Upper lobe of left lung (tissue), 6 donors: ENCODE measurements at regions not wholly inside any gene's neighbourhood (a gene's known extent, or its start where the extent isn't known, plus 50 kb on each side); places are given as distances from the start of the nearest gene placed in this dataset.

Source experiments
- ATAC-seq, 2 donors: fragments of 200-7000 bp; cut with Tn5 transposase; one replicate each; pipeline ENCODE4 v1.9.1; 2022; ENCODE audit warnings: mild to moderate bottlenecking in 2 of 2, moderate library complexity in 2 of 2; ENCODE audit not compliant: low FRiP score in 2 of 2
- DNase-seq, 2 donors: peaks; one replicate each; pipeline ENCODE4 v3.0.0-alpha.2; 2019 to 2020
- H3K27ac ChIP-seq, 4 donors: fragments of 200-600 bp; sonication (generic); one replicate each; pipeline ENCODE4 v1.5.1; 2016 to 2019
- H3K27me3 ChIP-seq, 4 donors: fragments of 200-600 bp; sonication (generic); one replicate each; pipeline ENCODE4 v1.5.1; 2017 to 2019
- H3K36me3 ChIP-seq, 4 donors: fragments of 200-600 bp; sonication (generic); one replicate each; pipeline ENCODE4 v1.5.1; 2016 to 2019
- H3K4me1 ChIP-seq, 4 donors: fragments of 200-600 bp; sonication (generic); one replicate each; pipeline ENCODE4 v1.5.1; 2018 to 2019
- H3K4me3 ChIP-seq, 4 donors: fragments of 200-600 bp; sonication (generic); one replicate each; pipeline ENCODE4 v1.5.1; 2017 to 2019; ENCODE audit warnings: mild to moderate bottlenecking in 2 of 4, moderate library complexity in 1 of 4
- H3K9me3 ChIP-seq, 4 donors: fragments of 200-600 bp; sonication (generic); one replicate each; pipeline ENCODE4 v1.5.1; 2018 to 2019
- EP300 ChIP-seq, 4 donors: sonication (generic); formaldehyde crosslinking; IDR thresholded peaks; one replicate each; pipeline ENCODE4 v1.5.1; 2017; ENCODE audit warnings: antibody characterized with exemption in 4 of 4, control low read depth in 2 of 4
- POLR2A ChIP-seq, 4 donors: fragments of 450-650 bp; IDR thresholded peaks; one replicate each; pipeline ENCODE4 v1.5.1; 2016 to 2017; ENCODE audit warnings: antibody characterized with exemption in 4 of 4, mild to moderate bottlenecking in 2 of 4
- POLR2AphosphoS5 ChIP-seq, 2 donors: sonication (generic); formaldehyde crosslinking; IDR thresholded peaks; one replicate each; pipeline ENCODE4 v1.5.1; 2017; ENCODE audit warnings: antibody characterized with exemption in 2 of 2
- WGBS, 2 donors: methylation state at CpG; one replicate each; pipeline ENCODE4 v1.1.5; 2017 to 2018; 5-methylcytosine and 5-hydroxymethylcytosine counted together
- small RNA-seq, 4 donors: library from RNA; depleted of rRNA; stranded (forward); fragments of <200 nt; gene quantifications; one replicate each; pipeline ENCODE3, GENCODE V24; 2016
- TF ChIP-seq, protein P1 (sequence below), 6 experiments: fragments of 450-650 bp in 4 of 6; fragments of 200-600 bp in 2 of 6; sonication (generic) in 2 of 6; IDR thresholded peaks; one replicate each; pipeline ENCODE4 v1.5.1; 2016 to 2019; ENCODE audit warnings: antibody characterized with exemption in 6 of 6
- donor health status: DM: no; HTN: no; CAD: no; lungs with moderate emphysema.
- donor health status: DM: no; HTN: yes; CAD: no; lungs with severe emphysema.

DNA sequence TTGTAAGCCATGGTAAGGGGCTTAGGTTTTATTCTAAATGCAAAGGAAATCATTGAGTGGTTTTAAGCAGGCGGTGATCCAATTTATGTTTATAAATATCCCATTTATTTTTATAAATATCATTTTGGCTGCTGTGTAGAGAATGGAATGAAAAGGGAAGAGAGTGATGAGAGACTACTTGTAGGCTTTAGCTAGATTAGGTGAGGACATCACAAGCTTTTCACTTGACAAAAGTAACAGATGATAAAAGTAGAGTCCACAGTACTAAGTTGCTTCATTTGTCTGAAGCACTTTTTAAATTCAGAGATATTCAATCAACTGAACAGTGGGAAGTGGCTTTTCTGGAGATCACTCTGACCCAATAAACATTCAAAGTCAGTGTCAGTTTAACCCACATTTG lies 65.4 kb upstream of the FSHR start:
- 79 to 83% methylated on average over 1 of the region's 1 CpG for WGBS, 2 donors
- ATAC-seq = no peak

DNA sequence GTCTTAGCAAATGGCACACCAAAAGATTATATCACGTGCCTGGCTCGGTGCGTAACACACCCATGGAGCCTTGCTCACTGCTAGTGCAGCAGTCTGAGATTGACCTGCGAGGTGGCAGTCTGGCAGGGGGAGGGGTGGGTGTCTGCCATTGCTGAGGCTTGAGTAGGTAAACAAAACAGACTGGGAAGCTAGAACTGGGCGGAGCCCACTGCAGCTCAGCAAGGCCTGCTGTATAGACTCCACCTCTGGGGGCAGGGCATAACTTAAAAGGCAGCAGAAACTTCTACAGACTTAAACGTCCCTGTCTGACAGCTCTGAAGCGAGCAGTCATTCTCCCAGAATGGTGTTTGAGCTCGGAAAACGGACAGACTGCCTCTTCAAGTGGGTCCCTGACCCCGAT lies 55.9 kb upstream of the FSHR start:
- no peak overlapping the region for H3K4me3 ChIP-seq
- no peaks in the 10 kb centered on the region for H3K4me1 ChIP-seq
- ATAC-seq = no peak
- no peaks in the 10 kb centered on the region for H3K36me3 ChIP-seq
- H3K9me3 ChIP-seq = no peaks in the 10 kb centered on the region
- no peaks in the 10 kb centered on the region for H3K27me3 ChIP-seq
- no peak for TF ChIP-seq POLR2AphosphoS5 (IDR thresholded peaks at IDR 0.05)
- no peak for TF ChIP-seq POLR2A (IDR thresholded peaks at IDR 0.05)
- TF ChIP-seq EP300 (IDR thresholded peaks at IDR 0.05) = no peak
- TF ChIP-seq, protein P1, sequence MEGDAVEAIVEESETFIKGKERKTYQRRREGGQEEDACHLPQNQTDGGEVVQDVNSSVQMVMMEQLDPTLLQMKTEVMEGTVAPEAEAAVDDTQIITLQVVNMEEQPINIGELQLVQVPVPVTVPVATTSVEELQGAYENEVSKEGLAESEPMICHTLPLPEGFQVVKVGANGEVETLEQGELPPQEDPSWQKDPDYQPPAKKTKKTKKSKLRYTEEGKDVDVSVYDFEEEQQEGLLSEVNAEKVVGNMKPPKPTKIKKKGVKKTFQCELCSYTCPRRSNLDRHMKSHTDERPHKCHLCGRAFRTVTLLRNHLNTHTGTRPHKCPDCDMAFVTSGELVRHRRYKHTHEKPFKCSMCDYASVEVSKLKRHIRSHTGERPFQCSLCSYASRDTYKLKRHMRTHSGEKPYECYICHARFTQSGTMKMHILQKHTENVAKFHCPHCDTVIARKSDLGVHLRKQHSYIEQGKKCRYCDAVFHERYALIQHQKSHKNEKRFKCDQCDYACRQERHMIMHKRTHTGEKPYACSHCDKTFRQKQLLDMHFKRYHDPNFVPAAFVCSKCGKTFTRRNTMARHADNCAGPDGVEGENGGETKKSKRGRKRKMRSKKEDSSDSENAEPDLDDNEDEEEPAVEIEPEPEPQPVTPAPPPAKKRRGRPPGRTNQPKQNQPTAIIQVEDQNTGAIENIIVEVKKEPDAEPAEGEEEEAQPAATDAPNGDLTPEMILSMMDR (IDR thresholded peaks at IDR 0.05) = no peak
- no peak overlapping the region for H3K27ac ChIP-seq
- DNase-seq = no peak
- WGBS, 2 donors = 67 to 73% methylated on average over 6 to 10 of the region's 10 CpGs

More for the DNA sequence above, 65.4 kb upstream of the FSHR start:
- DNase-seq = no peak
- no peaks in the 10 kb centered on the region for H3K36me3 ChIP-seq
- H3K27me3 ChIP-seq = no peaks in the 10 kb centered on the region
- H3K9me3 ChIP-seq = no peaks in the 10 kb centered on the region
- no peak overlapping the region for H3K27ac ChIP-seq
- no peak for TF ChIP-seq EP300 (IDR thresholded peaks at IDR 0.05)
- TF ChIP-seq, protein P1 (IDR thresholded peaks at IDR 0.05) = no peak
- H3K4me1 ChIP-seq = no peaks in the 10 kb centered on the region
- H3K4me3 ChIP-seq = no peak overlapping the region

DNA sequence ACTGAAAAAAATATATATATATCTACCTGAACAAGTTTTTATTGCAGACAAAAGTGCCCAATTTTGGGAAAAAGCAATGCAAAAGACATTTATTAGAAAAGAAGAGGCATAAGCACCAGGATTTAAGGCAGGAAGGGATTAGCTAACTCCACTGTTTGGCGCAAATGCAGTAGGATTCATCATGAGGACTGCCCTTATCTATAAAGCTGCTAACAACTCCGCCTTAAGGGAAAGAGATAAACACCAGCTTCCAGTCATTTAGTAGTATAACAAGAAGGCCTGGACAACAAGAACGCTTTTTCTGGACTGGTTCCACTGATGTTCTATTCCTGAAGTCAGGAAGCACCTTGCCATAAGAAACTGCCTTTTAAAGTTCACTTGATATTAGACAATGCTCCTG lies 52.9 kb upstream of the FSHR start:
- no peaks in the 10 kb centered on the region for H3K27me3 ChIP-seq
- H3K4me3 ChIP-seq = no peak overlapping the region
- H3K27ac ChIP-seq = no peak overlapping the region
- ATAC-seq (no peak), DNase-seq (no peak)
- no peaks in the 10 kb centered on the region for H3K9me3 ChIP-seq
- WGBS, 2 donors = 61 to 76% methylated on average over 3 of the region's 3 CpGs
- no peaks in the 10 kb centered on the region for H3K36me3 ChIP-seq
- H3K4me1 ChIP-seq = no peaks in the 10 kb centered on the region
- TF ChIP-seq POLR2AphosphoS5 (IDR thresholded peaks at IDR 0.05) = no peak
- TF ChIP-seq POLR2A (IDR thresholded peaks at IDR 0.05) = no peak
- no peak for TF ChIP-seq EP300 (IDR thresholded peaks at IDR 0.05)
- TF ChIP-seq, protein P1 (IDR thresholded peaks at IDR 0.05) = no peak

Small RNAs in the stretch of these regions (small RNA-seq; reads per million reads assigned to genes)
- 0 reads per million in 4 donors for gene RNU6-439P
